HG02840 (cell line): ENCODE measurements at regions not wholly inside any gene's neighbourhood (a gene's known extent, or its start where the extent isn't known, plus 50 kb on each side); places are given as distances from the start of the nearest gene placed in this dataset.

Experiments used
- ATAC-seq: cut with Tn5 transposase; IDR thresholded peaks from one replicate; pipeline ENCODE4 v1.9.1; 2021; ENCODE audit warnings: mild to moderate bottlenecking, moderate library complexity, moderate number of reproducible peaks; ENCODE audit not compliant: unreplicated experiment, low FRiP score

GRCh38 chr22:49305214-49305965 is 522.3 kb downstream of the BRD1 start:
- no peak for ATAC-seq

- no peak for ATAC-seq
Observed at GRCh38 chr22:49303781-49304461, 523.8 kb downstream of the BRD1 start.

GRCh38 chr22:49303061-49303735 is 524.5 kb downstream of the BRD1 start:
- no peak for ATAC-seq

GRCh38 chr22:49302530-49302929 is 525.1 kb downstream of the BRD1 start:
- ATAC-seq: no peak

- ATAC-seq: no peak
Observed at GRCh38 chr22:49302150-49302460, 525.6 kb downstream of the BRD1 start.

- ATAC-seq: no peak
Observed at GRCh38 chr22:49301398-49302149, 526.1 kb downstream of the BRD1 start.

GRCh38 chr22:49300951-49301397 is 526.7 kb downstream of the BRD1 start:
- no peak for ATAC-seq

- no peak for ATAC-seq
Observed at GRCh38 chr22:49300241-49300640, 527.4 kb downstream of the BRD1 start.

- ATAC-seq: no peak
Observed at GRCh38 chr22:49299821-49300231, 527.8 kb downstream of the BRD1 start.

GRCh38 chr22:49298834-49299750 is 528.6 kb downstream of the BRD1 start:
- ATAC-seq: no peak

- no peak for ATAC-seq
Observed at GRCh38 chr22:49297871-49298721, 529.6 kb downstream of the BRD1 start.

GRCh38 chr22:49297286-49297870 is 530.3 kb downstream of the BRD1 start:
- no peak for ATAC-seq

- no peak for ATAC-seq
Observed at GRCh38 chr22:49296561-49296960, 531.1 kb downstream of the BRD1 start.

- no peak for ATAC-seq
Observed at GRCh38 chr22:49295851-49296560, 531.7 kb downstream of the BRD1 start.

GRCh38 chr22:49295465-49295743 is 532.3 kb downstream of the BRD1 start:
- no peak for ATAC-seq

GRCh38 chr22:49294656-49295464 is 532.8 kb downstream of the BRD1 start:
- no peak for ATAC-seq

GRCh38 chr22:49292909-49293308 is 534.8 kb downstream of the BRD1 start:
- no peak for ATAC-seq
